Neural progenitor cell (in vitro differentiated cells): ENCODE measurements at regions not wholly inside any gene's neighbourhood (a gene's known extent, or its start where the extent isn't known, plus 50 kb on each side); places are given as distances from the start of the nearest gene placed in this dataset.
"Not testable (repeated sequence)": the region's sequence is repeated elsewhere in the genome, so short reads cannot be mapped to it uniquely, and the experiment has no call there.

ENCODE experiments used
- CTCF ChIP-seq: fragments of 200-600 bp; sonication (generic); IDR thresholded peaks from 2 replicates; pipeline ENCODE4 v1.5.1; 2017; ENCODE audit warnings: antibody characterized with exemption, mild to moderate bottlenecking
- EZH2 ChIP-seq: fragments of 200-600 bp; sonication (generic); IDR thresholded peaks from 2 replicates; pipeline ENCODE4 v1.6.1; 2017; ENCODE audit warnings: antibody characterized with exemption, mild to moderate bottlenecking, moderate library complexity
- EZH2phosphoT487 ChIP-seq: fragments of 200-600 bp; sonication (generic); IDR thresholded peaks from 2 replicates; pipeline ENCODE4 v1.6.1; 2017; ENCODE audit warnings: antibody characterized with exemption

DNA sequence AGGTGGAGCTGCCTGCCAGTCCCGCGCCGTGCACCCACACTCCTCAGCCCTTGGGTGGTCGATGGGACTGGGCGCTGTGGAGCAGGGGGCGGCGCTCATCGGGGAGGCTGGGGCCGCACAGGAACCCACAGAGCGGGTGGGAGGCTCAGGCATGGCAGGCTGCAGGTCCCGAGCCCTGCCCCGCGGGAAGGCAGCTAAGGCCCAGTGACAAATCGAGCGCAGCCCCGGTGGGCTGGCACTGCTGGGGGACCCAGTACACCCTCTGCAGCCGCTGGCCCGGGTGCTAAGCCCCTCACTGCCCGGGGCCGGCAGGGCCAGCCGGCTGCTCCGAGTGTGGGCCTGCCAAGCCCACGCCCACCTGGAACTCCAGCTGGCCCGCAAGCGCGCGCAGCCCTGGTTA is 52.3 kb upstream of the CXorf51A start:
- TF ChIP-seq CTCF, EZH2phosphoT487, EZH2: not testable (repeated sequence)
